ENCODE measurements at regions not wholly inside any gene's neighbourhood (a gene's known extent, or its start where the extent isn't known, plus 50 kb on each side); places are given as distances from the start of the nearest gene placed in this dataset.

- Histone ChIP-seq H4K20me1 (ENCODE audit: insufficient read depth) (no peaks in the 10 kb centered on the region), H3K9me2 (no peaks in the 10 kb centered on the region), H3K4me2 (no peak overlapping the region), H3K4me3 (ENCODE audit: low read depth in 2 of 2, low read length in 1 of 2) (no peak overlapping the region), H3K9me3 (no peaks in the 10 kb centered on the region), H3K4me1 (ENCODE audit: control insufficient read depth in 1 of 2, insufficient read depth in 2 of 2, low read depth in 1 of 2, low read length in 1 of 2) (no peaks in the 10 kb centered on the region), H3K9ac (no peak overlapping the region), H3K36me3 (replicated peaks in 1 of 2; ENCODE audit: control insufficient read depth in 1 of 2, insufficient read depth in 2 of 2, low read length in 1 of 2) (no peaks in the 10 kb centered on the region), H3F3A (replicated peaks; ENCODE audit: insufficient read depth) (no peaks in the 10 kb centered on the region), H3K79me2 (ENCODE audit: insufficient read depth) (no peaks in the 10 kb centered on the region), H2AFZ (ENCODE audit: low read depth) (no peak overlapping the region), H3K27ac (ENCODE audit: low read depth in 2 of 2, low read length in 1 of 2) (no peak overlapping the region), H3K27me3 (ENCODE audit: insufficient read depth) (no peaks in the 10 kb centered on the region; the same call in 1 of the 2 replicates)
- ChIA-PET CTCF (interaction anchor here (4.4 kb wide), 1 partner anchor 17 kb away, joined by 20 read pairs; no protein-coding TSS in a partner anchor), POLR2A (no interaction called here)
- no peak for DNase-seq
- WGBS (ENCODE audit: low lambda C conversion rate), result 17% methylated on average over 3 of the region's 3 CpGs
- no peak for TF ChIP-seq RCOR1 (IDR thresholded peaks at IDR 0.05; ENCODE audit: low read length)
- TF ChIP-seq JUND (IDR thresholded peaks at IDR 0.05), result no peak
- TF ChIP-seq USF2 (IDR thresholded peaks at IDR 0.05; ENCODE audit: borderline replicate concordance, low read depth, low read length), result no peak
- TF ChIP-seq NFIC (IDR thresholded peaks at IDR 0.05; ENCODE audit: borderline replicate concordance), result no peak
- TF ChIP-seq REST (IDR thresholded peaks at IDR 0.05; ENCODE audit: low read depth, low read length), result no peak
- no peak for TF ChIP-seq TAF1 (IDR thresholded peaks at IDR 0.05; ENCODE audit: borderline replicate concordance, low read depth, low read length)
- TF ChIP-seq MEF2A (IDR thresholded peaks at IDR 0.05; ENCODE audit: borderline replicate concordance, low read depth), result no peak
- TF ChIP-seq ELF1 (IDR thresholded peaks at IDR 0.05), result no peak
- no peak for TF ChIP-seq GATA2 (CRISPR knock-in tag; IDR thresholded peaks at IDR 0.05)
- TF ChIP-seq FOXJ3 (CRISPR knock-in tag; IDR thresholded peaks at IDR 0.05), result no peak
- no peak for TF ChIP-seq POLR2AphosphoS5 (IDR thresholded peaks at IDR 0.05; ENCODE audit: low read depth, low read length)
Observed at GRCh38 chr5:10839118-10839517, 78.1 kb upstream of the DAP start.

GRCh38 chr5:10838038-10838437 is 77.0 kb upstream of the DAP start:
- 58% methylated on average over 5 of the region's 5 CpGs for WGBS (ENCODE audit: low lambda C conversion rate)
- no peaks in the 10 kb centered on the region for H3K9me2 ChIP-seq
- DNase-seq, result no peak
- H3F3A ChIP-seq (replicated peaks; ENCODE audit: insufficient read depth), result no peaks in the 10 kb centered on the region
- POLR2A ChIA-PET, result no interaction called here
- CTCF ChIA-PET, result interaction anchor here (4.4 kb wide), 1 partner anchor 18 kb away, joined by 20 read pairs; no protein-coding TSS in a partner anchor
- no peak overlapping the region for H3K4me2 ChIP-seq
- H3K9ac ChIP-seq, result no peak overlapping the region
- no peaks in the 10 kb centered on the region for H3K79me2 ChIP-seq (ENCODE audit: insufficient read depth)
- H3K27me3 ChIP-seq (ENCODE audit: insufficient read depth), result no peaks in the 10 kb centered on the region; the same call in 1 of the 2 replicates
- H3K27ac ChIP-seq (ENCODE audit: low read depth in 2 of 2, low read length in 1 of 2), result no peak overlapping the region
- no peaks in the 10 kb centered on the region for H3K9me3 ChIP-seq
- H4K20me1 ChIP-seq (ENCODE audit: insufficient read depth), result no peaks in the 10 kb centered on the region
- H3K4me3 ChIP-seq (ENCODE audit: low read depth in 2 of 2, low read length in 1 of 2), result no peak overlapping the region
- H3K36me3 ChIP-seq (replicated peaks in 1 of 2; ENCODE audit: control insufficient read depth in 1 of 2, insufficient read depth in 2 of 2, low read length in 1 of 2), result no peaks in the 10 kb centered on the region
- H2AFZ ChIP-seq (ENCODE audit: low read depth), result no peak overlapping the region
- no peaks in the 10 kb centered on the region for H3K4me1 ChIP-seq (ENCODE audit: control insufficient read depth in 1 of 2, insufficient read depth in 2 of 2, low read depth in 1 of 2, low read length in 1 of 2)
- TF ChIP-seq RXRA (IDR thresholded peaks at IDR 0.05; ENCODE audit: borderline replicate concordance, low read depth) (no peak), USF2 (IDR thresholded peaks at IDR 0.05; ENCODE audit: borderline replicate concordance, low read depth, low read length) (no peak)

Data from SK-N-SH (cell line).